ENCODE measurements at regions not wholly inside any gene's neighbourhood (a gene's known extent, or its start where the extent isn't known, plus 50 kb on each side); places are given as distances from the start of the nearest gene placed in this dataset.

DNA sequence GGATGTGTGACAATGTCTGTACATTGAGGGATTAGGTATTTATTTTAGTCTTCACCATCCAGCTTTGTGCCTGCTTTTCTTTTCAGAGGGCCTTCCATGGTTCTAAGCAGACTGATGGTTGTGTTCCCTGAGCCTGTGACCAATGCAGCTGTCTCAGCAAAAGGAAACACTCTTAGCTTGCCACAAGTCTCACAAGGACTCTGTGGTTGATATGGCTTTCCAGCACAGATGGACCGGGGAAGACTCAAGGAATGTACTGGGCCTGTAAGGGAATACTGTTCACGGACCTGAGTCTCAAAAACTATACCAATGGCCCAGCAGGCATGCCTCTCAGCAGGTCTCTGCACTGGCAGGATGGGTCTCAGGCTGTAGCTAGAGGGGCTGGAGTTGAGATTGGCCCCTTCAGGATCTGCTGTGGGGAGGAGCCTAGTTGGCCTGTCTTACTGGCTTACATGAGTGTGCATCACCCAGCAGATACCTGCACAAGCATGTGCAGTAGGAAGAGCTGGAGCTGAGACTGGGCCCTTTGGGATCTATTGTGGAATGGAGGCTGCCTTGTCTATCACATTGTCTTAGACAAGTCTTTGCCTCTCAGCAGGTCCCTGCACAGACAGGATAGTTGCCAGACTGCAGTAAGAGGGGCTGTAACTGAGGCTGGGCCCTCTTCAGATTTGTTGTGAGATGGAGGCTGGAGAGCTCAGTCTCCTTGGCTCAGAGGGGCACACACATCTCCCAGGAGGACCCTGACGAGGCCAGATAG, 52.0 kb upstream of the PDC start:
- TF ChIP-seq, protein P1, sequence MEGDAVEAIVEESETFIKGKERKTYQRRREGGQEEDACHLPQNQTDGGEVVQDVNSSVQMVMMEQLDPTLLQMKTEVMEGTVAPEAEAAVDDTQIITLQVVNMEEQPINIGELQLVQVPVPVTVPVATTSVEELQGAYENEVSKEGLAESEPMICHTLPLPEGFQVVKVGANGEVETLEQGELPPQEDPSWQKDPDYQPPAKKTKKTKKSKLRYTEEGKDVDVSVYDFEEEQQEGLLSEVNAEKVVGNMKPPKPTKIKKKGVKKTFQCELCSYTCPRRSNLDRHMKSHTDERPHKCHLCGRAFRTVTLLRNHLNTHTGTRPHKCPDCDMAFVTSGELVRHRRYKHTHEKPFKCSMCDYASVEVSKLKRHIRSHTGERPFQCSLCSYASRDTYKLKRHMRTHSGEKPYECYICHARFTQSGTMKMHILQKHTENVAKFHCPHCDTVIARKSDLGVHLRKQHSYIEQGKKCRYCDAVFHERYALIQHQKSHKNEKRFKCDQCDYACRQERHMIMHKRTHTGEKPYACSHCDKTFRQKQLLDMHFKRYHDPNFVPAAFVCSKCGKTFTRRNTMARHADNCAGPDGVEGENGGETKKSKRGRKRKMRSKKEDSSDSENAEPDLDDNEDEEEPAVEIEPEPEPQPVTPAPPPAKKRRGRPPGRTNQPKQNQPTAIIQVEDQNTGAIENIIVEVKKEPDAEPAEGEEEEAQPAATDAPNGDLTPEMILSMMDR (IDR thresholded peaks at IDR 0.05) = no peak
- no peak for TF ChIP-seq EP300 (IDR thresholded peaks at IDR 0.05; ENCODE audit: low read depth)
- TF ChIP-seq POLR2AphosphoS5 (IDR thresholded peaks at IDR 0.05) = no peak
- TF ChIP-seq POLR2A (IDR thresholded peaks at IDR 0.05) = no peak
